AG04449 (cell line): ENCODE measurements at regions not wholly inside any gene's neighbourhood (a gene's known extent, or its start where the extent isn't known, plus 50 kb on each side); places are given as distances from the start of the nearest gene placed in this dataset.

Experiments
- CTCF ChIA-PET: fragments of 350-600 bp; formaldehyde crosslinking; extraction: SDS; loops from one replicate; lab custom pipeline; 2021; ENCODE audit warnings: antibody characterized with exemption; lab: Yijun Ruan, JAX
- POLR2A ChIA-PET: fragments of 400-600, 350-600 bp; formaldehyde crosslinking; extraction: SDS; loops from one replicate; lab custom pipeline; 2020; ENCODE audit warnings: antibody characterized with exemption, inconsistent platforms; lab: Yijun Ruan, JAX
- DNase-seq: peaks from one replicate; pipeline ENCODE4 v3.0.0-alpha.2; 2010; ENCODE audit warnings: low read depth, low spot score
- H3K4me3 ChIP-seq: 2 replicates; pipeline ENCODE4 v1.5.1; 2011; ENCODE audit warnings: low read depth, mild to moderate bottlenecking, control low read depth, low read length
- TF ChIP-seq, protein P1 (sequence below): IDR thresholded peaks from one replicate; pipeline ENCODE4 v1.5.1; 2011; ENCODE audit warnings: mild to moderate bottlenecking, moderate library complexity, low read length, control low read depth, inconsistent platforms; ENCODE audit not compliant: insufficient read depth; ENCODE audit errors: missing control alignments

DNA sequence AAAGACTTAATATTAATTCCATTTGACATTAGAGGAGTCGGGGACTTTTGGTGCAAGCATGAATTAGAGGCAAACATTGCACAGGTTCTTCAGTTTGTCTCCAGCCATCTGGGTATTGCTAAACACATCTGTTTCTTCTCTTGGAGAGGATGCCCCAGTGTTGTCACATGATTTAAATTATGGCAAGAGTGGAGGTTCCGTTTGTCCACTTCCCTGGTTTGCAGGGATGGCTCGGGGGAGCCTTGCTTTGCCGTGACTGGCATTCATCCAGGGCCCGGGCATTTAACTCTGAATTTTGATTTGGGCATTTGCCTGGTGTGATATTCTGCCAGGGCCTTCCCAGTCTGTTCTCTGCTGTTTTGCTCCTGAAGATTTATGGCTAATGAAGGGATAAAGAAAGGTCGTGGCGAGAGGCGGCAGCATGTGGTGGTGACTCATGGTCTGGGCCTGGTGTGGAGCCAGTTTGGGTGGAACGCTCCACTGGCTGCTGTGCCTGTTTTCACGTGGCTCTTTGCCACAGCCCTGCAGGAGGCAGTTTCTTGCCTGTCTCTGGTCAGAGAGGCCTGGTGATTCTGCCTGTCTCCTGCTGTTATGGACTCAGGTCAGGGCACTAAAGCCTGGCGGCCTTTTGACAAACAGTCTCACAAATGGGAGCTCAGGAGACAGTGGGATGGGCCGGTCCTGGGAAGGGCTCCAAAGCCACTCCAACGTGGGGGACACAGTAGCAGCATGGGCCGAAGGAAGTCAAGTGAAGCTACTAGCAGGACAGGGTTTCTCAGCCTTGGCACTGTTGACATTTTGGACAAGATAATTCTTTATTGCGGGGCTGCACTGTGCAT, 99.4 kb upstream of the PGRMC2 start:
- CTCF ChIA-PET = interaction anchor here (1.0 to 5.2 kb wide), 6 partner anchors 8 to 476 kb away, joined by 3 to 24 read pairs (median 4); no protein-coding TSS in a partner anchor
- POLR2A ChIA-PET = interaction anchor here (1.0 to 1.2 kb wide), 3 partner anchors 29 to 167 kb away, joined by 3 to 5 read pairs (median 4); no protein-coding TSS in a partner anchor
- TF ChIP-seq, protein P1, sequence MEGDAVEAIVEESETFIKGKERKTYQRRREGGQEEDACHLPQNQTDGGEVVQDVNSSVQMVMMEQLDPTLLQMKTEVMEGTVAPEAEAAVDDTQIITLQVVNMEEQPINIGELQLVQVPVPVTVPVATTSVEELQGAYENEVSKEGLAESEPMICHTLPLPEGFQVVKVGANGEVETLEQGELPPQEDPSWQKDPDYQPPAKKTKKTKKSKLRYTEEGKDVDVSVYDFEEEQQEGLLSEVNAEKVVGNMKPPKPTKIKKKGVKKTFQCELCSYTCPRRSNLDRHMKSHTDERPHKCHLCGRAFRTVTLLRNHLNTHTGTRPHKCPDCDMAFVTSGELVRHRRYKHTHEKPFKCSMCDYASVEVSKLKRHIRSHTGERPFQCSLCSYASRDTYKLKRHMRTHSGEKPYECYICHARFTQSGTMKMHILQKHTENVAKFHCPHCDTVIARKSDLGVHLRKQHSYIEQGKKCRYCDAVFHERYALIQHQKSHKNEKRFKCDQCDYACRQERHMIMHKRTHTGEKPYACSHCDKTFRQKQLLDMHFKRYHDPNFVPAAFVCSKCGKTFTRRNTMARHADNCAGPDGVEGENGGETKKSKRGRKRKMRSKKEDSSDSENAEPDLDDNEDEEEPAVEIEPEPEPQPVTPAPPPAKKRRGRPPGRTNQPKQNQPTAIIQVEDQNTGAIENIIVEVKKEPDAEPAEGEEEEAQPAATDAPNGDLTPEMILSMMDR = peak; percentile 9
- DNase-seq = peak; percentile 91
- H3K4me3 ChIP-seq = no peak overlapping the region; the same call in 1 of the 2 replicates

DNA sequence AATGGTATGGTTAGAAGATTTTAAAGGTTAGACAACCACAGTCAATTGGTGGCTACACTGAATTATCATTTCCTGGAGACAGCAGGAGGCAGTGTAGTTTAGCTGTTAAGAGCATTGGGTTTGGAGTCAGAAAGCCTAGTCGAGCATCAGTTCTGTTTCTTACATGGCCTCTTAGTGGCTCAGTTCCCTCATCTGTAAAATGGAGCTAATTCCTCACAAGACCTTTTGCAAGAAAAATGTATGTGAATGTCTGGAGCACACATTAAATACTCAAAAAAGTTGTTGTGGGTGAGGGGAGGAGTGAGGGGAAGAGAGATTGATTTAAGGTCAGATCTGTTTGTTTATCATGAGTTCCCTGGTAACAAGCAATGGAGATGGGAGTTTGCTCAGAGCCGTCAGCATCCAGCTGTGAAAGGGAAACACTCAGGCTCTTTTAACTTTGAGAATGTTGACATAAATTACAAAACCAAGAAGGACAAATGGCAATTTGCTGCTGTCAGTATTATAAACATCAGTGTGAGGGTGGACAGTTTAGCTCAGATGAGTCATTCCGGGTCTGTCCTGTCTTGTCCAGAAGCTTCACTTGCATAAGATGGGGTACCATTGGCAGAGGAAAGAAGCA, 98.2 kb upstream of the PGRMC2 start:
- ChIA-PET POLR2A (interaction anchor here (0.9 to 1.9 kb wide), 2 partner anchors 31 to 426 kb away, joined by 3 to 6 read pairs; no protein-coding TSS in a partner anchor), CTCF (interaction anchor here (0.9 to 5.2 kb wide), 11 partner anchors 24 to 477 kb away, joined by 3 to 24 read pairs (median 5); partner anchors contain the start of gene JADE1)
- TF ChIP-seq, protein P1 = no peak

DNA sequence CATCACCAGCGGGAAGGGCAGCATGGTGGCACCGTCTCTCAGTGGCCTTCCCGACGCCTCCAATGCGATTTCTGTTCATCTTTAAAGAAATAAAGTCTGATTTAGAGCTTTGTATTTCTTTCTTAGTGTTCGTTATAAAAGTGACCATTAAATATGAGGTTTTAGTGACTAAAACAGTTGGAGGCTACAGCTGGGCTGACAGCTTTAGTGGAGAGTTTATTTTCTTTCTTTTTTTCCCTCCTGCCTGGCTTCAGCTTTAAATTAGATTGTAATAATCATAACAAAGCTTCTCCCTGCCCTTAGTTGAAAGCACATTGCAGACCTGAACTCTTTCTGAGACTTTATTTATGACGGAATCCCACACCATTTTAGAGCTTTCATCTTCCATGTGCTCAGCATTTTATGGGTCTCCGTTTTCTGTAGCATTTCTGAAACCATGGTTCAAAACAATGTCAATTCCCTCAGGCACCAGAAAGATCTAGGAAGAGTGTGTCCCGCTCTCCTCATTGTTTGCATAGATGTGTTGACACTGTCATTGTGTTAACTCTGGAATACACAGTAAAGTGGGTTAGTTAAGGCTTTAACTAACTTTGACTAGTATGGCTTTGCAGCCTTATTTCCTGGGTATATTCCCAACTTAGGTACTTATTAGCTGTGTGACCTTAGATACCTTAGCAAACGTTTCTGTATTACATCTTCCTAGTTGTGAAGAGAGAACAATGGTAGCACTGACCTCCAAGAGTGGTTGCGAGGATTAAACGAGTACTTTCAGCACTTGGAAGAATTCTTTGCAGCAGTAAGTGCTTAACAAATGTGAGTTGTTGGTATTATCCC, 97.4 kb upstream of the PGRMC2 start:
- TF ChIP-seq, protein P1 = no peak
- H3K4me3 ChIP-seq = no peak overlapping the region
- DNase-seq = no peak
- CTCF ChIA-PET = interaction anchor here (0.8 to 5.2 kb wide), 12 partner anchors 23 to 478 kb away, joined by 3 to 24 read pairs (median 4); partner anchors contain the start of gene JADE1
- POLR2A ChIA-PET = interaction anchor here (0.6 to 2.0 kb wide), 5 partner anchors 10 to 427 kb away, joined by 3 to 7 read pairs (median 5); partner anchors contain the start of gene PGRMC2

More for the DNA sequence above, 98.2 kb upstream of the PGRMC2 start:
- DNase-seq = no peak
- no peak overlapping the region for H3K4me3 ChIP-seq

DNA sequence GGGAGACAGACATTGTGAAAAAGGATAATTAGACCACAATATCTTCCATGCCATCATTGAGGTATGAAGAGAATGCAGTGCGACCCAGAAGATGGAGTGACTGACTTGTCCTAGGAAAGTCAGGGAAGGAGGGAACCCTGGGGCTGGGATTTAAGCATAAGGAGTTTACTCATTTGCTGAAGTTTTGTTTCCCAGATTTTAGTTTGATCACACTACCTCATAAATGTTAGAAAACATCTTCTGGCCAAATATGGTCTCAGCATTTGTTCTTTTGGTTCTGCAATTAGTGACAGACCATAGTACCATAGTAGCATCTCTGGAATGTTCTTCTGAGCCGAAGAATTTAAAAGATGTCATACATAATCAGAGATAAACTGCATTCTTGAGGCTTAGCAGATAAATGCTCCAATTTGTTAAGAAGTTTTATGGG, 96.5 kb upstream of the PGRMC2 start:
- ChIA-PET POLR2A (interaction anchor here (0.7 to 2.0 kb wide), 5 partner anchors 29 to 169 kb away, joined by 3 to 7 read pairs (median 5); partner anchors contain the start of gene PGRMC2), CTCF (interaction anchor here (0.8 to 5.2 kb wide), 6 partner anchors 71 to 479 kb away, joined by 3 to 24 read pairs (median 4); no protein-coding TSS in a partner anchor)
- no peak overlapping the region for H3K4me3 ChIP-seq
- peak; percentile 94 for DNase-seq
- TF ChIP-seq, protein P1 = no peak

DNA sequence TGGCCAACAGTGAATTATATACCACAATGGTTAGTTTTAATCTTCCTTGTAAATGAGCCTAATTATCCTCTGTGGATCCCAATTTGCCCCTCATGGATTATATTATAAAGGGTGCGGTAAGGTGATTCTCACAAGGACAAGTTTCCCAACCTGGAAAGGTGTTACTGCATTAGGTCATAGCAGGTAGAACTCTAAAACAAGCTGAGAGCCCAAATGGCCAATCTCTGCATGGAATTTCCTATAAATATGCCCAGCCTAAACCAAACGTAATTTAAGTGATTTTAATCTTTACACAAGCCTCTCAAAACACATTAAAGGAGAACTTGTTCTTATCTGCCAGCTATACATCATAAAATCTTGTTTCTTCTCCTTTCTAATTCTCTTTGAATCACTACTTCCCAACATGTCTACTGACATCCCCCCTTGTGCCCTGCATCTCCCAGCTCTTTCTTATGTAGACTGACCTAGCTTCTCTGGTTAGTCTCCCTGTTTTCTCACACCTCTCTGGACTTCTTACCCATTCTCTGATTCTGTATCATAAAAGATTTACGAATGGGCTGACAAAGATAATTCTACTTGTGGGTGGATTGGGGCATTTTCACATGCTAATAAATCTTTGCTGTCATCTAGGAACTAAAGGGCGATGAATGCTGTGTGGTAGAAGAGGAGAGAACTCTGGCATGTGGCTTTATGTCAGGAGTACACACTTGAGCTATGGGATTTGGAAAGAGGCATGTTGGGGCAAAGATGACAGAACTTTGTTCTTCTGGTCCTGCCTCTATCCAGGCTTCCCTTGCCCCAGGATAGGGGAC, 94.3 kb upstream of the PGRMC2 start:
- TF ChIP-seq, protein P1 = no peak
- POLR2A ChIA-PET = no interaction called here
- CTCF ChIA-PET = interaction anchor here (0.7 to 3.4 kb wide), 6 partner anchors 13 to 481 kb away, joined by 3 to 15 read pairs (median 5); partner anchors contain the start of gene PGRMC2
- no peak overlapping the region for H3K4me3 ChIP-seq
- no peak for DNase-seq
